Astrocyte of the cerebellum (primary cell): ENCODE measurements at regions not wholly inside any gene's neighbourhood (a gene's known extent, or its start where the extent isn't known, plus 50 kb on each side); places are given as distances from the start of the nearest gene placed in this dataset.
"Not testable (repeated sequence)": the region's sequence is repeated elsewhere in the genome, so short reads cannot be mapped to it uniquely, and the experiment has no call there.

Experiments used
- DNase-seq: peaks from one replicate; pipeline ENCODE4 v3.0.0-alpha.2; 2011; ENCODE audit warnings: low read depth
- H3K4me3 ChIP-seq: 2 replicates; pipeline ENCODE4 v1.5.1; 2011; ENCODE audit warnings: mild to moderate bottlenecking, low read depth, low read length, moderate library complexity
- CTCF ChIP-seq: IDR thresholded peaks from 2 replicates; pipeline ENCODE4 v1.5.1; 2012; ENCODE audit warnings: low read length, low read depth, moderate library complexity, mild to moderate bottlenecking; ENCODE audit errors: missing control alignments
- in situ Hi-C: cut with HindIII; loops from 2 replicates; pipeline ENCODE4 v1.10.0; 2017; ENCODE audit warnings: low sequenced_read_pairs

- TF ChIP-seq CTCF = peak; percentile 4
- no peak for DNase-seq
- in situ Hi-C loops = no loop called here
- no peak overlapping the region for H3K4me3 ChIP-seq
Measured at GRCh38 chr2:166700079-166700478, 188.2 kb upstream of the XIRP2 start.

GRCh38 chr2:166695154-166695553, 193.1 kb upstream of the XIRP2 start:
- H3K4me3 ChIP-seq = no peak overlapping the region
- no peak for TF ChIP-seq CTCF
- DNase-seq = no peak
- in situ Hi-C loops = no loop called here

- DNase-seq, H3K4me3 ChIP-seq, in situ Hi-C loops: not testable (repeated sequence)
Measured at GRCh38 chr2:166686057-166686456, 192.0 kb upstream of the SCN7A start.

GRCh38 chr2:166677996-166678395, 183.9 kb upstream of the SCN7A start:
- no peak overlapping the region for H3K4me3 ChIP-seq
- in situ Hi-C loops = no loop called here
- TF ChIP-seq CTCF = no peak
- no peak for DNase-seq

- no peak for TF ChIP-seq CTCF
- no peak overlapping the region for H3K4me3 ChIP-seq
- in situ Hi-C loops = no loop called here
- DNase-seq = no peak
Measured at GRCh38 chr2:166676716-166677115, 182.7 kb upstream of the SCN7A start.

GRCh38 chr2:166675553-166675952, 181.5 kb upstream of the SCN7A start:
- TF ChIP-seq CTCF = no peak
- in situ Hi-C loops = no loop called here
- H3K4me3 ChIP-seq = no peak overlapping the region
- DNase-seq = no peak

GRCh38 chr2:166673986-166674385, 179.9 kb upstream of the SCN7A start:
- no peak for DNase-seq
- H3K4me3 ChIP-seq = no peak overlapping the region
- in situ Hi-C loops = no loop called here
- no peak for TF ChIP-seq CTCF
